ENCODE measurements at regions not wholly inside any gene's neighbourhood (a gene's known extent, or its start where the extent isn't known, plus 50 kb on each side); places are given as distances from the start of the nearest gene placed in this dataset.

DNA sequence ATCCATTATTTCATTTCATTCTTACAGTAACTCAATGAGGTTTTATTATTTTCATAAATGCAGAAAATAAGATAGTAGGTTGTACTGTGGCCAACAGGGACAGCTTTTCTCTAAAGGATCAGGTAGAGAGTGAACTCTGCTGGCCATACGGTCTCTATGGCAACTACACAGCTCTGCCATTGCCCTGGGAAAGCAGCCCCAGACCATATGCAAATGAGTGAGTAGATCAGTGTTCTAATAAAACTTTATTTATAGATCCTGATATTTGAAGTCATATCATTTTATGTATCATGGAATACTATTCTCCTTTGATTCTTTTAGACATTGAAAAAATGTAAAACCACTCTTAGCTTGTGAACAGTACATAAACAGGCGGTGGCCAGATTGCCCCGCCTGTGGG is 192.5 kb upstream of the RREB1 start:
- Histone ChIP-seq H3K4me1 (ENCODE audit: control insufficient read depth, insufficient read depth, low read length) (no peaks in the 10 kb centered on the region), H3K9me3 (ENCODE audit: control insufficient read depth, low read length) (no peaks in the 10 kb centered on the region), H3K4me3 (ENCODE audit: low read length) (no peak overlapping the region), H3K27ac (ENCODE audit: low read depth, low read length) (no peak overlapping the region), H3K36me3 (ENCODE audit: control insufficient read depth, insufficient read depth, low read length) (no peaks in the 10 kb centered on the region), H3K9ac (ENCODE audit: extremely low read depth, low read length, poor library complexity, severe bottlenecking) (no peak overlapping the region), H3K27me3 (ENCODE audit: control insufficient read depth, insufficient read depth, low read length, poor library complexity, severe bottlenecking) (no peaks in the 10 kb centered on the region)
- DNase-seq, result no peak
- no peak overlapping the region for H3K27ac Mint-ChIP-seq
- TF ChIP-seq, protein P1, sequence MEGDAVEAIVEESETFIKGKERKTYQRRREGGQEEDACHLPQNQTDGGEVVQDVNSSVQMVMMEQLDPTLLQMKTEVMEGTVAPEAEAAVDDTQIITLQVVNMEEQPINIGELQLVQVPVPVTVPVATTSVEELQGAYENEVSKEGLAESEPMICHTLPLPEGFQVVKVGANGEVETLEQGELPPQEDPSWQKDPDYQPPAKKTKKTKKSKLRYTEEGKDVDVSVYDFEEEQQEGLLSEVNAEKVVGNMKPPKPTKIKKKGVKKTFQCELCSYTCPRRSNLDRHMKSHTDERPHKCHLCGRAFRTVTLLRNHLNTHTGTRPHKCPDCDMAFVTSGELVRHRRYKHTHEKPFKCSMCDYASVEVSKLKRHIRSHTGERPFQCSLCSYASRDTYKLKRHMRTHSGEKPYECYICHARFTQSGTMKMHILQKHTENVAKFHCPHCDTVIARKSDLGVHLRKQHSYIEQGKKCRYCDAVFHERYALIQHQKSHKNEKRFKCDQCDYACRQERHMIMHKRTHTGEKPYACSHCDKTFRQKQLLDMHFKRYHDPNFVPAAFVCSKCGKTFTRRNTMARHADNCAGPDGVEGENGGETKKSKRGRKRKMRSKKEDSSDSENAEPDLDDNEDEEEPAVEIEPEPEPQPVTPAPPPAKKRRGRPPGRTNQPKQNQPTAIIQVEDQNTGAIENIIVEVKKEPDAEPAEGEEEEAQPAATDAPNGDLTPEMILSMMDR (conservative IDR thresholded peaks at IDR 0.05), result no peak
- peaks cover 3% of the 10 kb centered on the region for H3K4me1 Mint-ChIP-seq
- H3K9me3 Mint-ChIP-seq, result no peaks in the 10 kb centered on the region
- H3K4me3 Mint-ChIP-seq, result no peak overlapping the region
- no peaks in the 10 kb centered on the region for H3K36me3 Mint-ChIP-seq (ENCODE audit: low read depth)
- WGBS, 2 experiments (ENCODE audit: insufficient coverage in 1 of 2, insufficient read length in 1 of 2), result 94 to 100% methylated on average over 1 to 3 of the region's 3 CpGs
- peaks cover 17% of the 10 kb centered on the region for H3K27me3 Mint-ChIP-seq (ENCODE audit: insufficient read depth)

DNA sequence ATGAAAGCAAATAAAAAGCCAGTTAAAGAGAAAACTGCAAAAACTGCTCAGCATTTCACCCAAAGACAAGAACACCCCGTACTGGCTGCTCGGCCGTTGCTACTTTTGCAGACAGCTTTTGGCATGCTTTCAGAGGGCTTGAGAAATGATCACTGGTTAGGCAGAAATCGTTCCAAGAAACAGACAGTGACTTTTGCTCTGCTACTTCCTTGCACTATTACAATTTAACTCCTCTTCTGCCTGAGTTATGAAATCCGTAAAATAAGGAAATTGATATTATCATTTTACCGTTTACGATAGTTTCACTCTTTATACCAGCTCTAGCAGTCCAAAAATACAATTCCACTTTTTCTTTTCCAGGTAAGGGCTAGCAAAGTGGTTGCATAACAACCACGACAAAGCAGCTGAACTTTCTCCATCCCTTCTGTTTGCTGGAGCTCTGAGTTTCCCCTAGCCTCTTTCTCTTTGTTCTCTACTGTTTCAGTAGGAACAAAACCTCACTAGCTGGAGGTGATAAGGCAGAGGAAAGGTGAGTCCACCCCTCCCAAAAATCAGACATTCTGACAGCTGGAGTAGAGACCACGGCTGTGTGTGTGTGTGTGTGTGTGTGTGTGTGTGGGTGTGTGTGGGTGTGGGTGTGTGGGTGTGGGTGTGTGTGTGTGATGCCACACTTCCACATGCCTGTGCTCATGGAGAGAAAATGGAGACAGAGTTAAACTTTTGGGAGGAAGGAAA is 191.8 kb upstream of the RREB1 start:
- TF ChIP-seq, protein P1 (conservative IDR thresholded peaks at IDR 0.05), result no peak
- Histone ChIP-seq H3K4me1 (ENCODE audit: control insufficient read depth, insufficient read depth, low read length) (no peaks in the 10 kb centered on the region), H3K9ac (ENCODE audit: extremely low read depth, low read length, poor library complexity, severe bottlenecking) (no peak overlapping the region), H3K27ac (ENCODE audit: low read depth, low read length) (no peak overlapping the region), H3K4me3 (ENCODE audit: low read length) (no peak overlapping the region), H3K9me3 (ENCODE audit: control insufficient read depth, low read length) (no peaks in the 10 kb centered on the region), H3K36me3 (ENCODE audit: control insufficient read depth, insufficient read depth, low read length) (no peaks in the 10 kb centered on the region), H3K27me3 (ENCODE audit: control insufficient read depth, insufficient read depth, low read length, poor library complexity, severe bottlenecking) (no peaks in the 10 kb centered on the region)
- no peak overlapping the region for H3K27ac Mint-ChIP-seq
- no peak overlapping the region for H3K4me3 Mint-ChIP-seq
- DNase-seq, result no peak
- no peaks in the 10 kb centered on the region for H3K9me3 Mint-ChIP-seq
- peaks cover 17% of the 10 kb centered on the region for H3K27me3 Mint-ChIP-seq (ENCODE audit: insufficient read depth)
- WGBS, 2 experiments (ENCODE audit: insufficient coverage in 1 of 2, insufficient read length in 1 of 2), result 92% methylated on average over 8 to 9 of the region's 9 CpGs
- peaks cover 3% of the 10 kb centered on the region for H3K4me1 Mint-ChIP-seq
- H3K36me3 Mint-ChIP-seq (ENCODE audit: low read depth), result no peaks in the 10 kb centered on the region

DNA sequence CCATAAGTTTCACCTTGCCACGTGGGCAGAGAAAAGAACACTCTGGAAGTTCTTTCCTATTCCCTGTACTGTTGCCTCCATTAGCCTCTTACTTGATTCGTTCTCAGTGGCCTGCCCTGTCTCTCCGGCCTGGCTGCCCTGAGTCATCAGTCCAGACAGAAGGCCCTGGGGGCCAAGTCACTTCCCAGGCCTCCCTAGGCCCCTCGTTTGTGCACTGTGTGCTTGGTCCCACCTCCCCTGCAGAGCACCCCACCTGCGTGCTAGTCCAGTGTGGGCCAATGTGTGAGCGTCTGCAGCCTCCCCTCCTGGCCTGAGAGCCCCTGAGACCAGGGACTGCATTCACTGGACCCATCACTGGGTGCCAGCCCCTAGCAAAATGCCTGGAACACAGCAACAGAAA is 191.2 kb upstream of the RREB1 start:
- no peak overlapping the region for H3K9ac ChIP-seq (ENCODE audit: extremely low read depth, low read length, poor library complexity, severe bottlenecking)
- WGBS, 2 experiments (ENCODE audit: insufficient coverage in 1 of 2, insufficient read length in 1 of 2), result 87 to 88% methylated on average over 5 to 6 of the region's 6 CpGs
- Mint-ChIP-seq H3K27me3 (ENCODE audit: insufficient read depth) (peaks cover 16% of the 10 kb centered on the region), H3K4me3 (no peak overlapping the region), H3K4me1 (peaks cover 3% of the 10 kb centered on the region), H3K27ac (no peak overlapping the region), H3K9me3 (no peaks in the 10 kb centered on the region), H3K36me3 (ENCODE audit: low read depth) (no peaks in the 10 kb centered on the region)
- no peaks in the 10 kb centered on the region for H3K9me3 ChIP-seq (ENCODE audit: control insufficient read depth, low read length)
- no peak overlapping the region for H3K27ac ChIP-seq (ENCODE audit: low read depth, low read length)
- no peaks in the 10 kb centered on the region for H3K4me1 ChIP-seq (ENCODE audit: control insufficient read depth, insufficient read depth, low read length)
- no peaks in the 10 kb centered on the region for H3K36me3 ChIP-seq (ENCODE audit: control insufficient read depth, insufficient read depth, low read length)
- no peak overlapping the region for H3K4me3 ChIP-seq (ENCODE audit: low read length)
- TF ChIP-seq, protein P1 (conservative IDR thresholded peaks at IDR 0.05), result no peak
- no peaks in the 10 kb centered on the region for H3K27me3 ChIP-seq (ENCODE audit: control insufficient read depth, insufficient read depth, low read length, poor library complexity, severe bottlenecking)
- no peak for DNase-seq
